GM12865 (cell line): ENCODE measurements at regions not wholly inside any gene's neighbourhood (a gene's known extent, or its start where the extent isn't known, plus 50 kb on each side); places are given as distances from the start of the nearest gene placed in this dataset.
"Not testable (repeated sequence)": the region's sequence is repeated elsewhere in the genome, so short reads cannot be mapped to it uniquely, and the experiment has no call there.

Source experiments
- DNase-seq: peaks from one replicate; pipeline ENCODE4 v3.0.0; 2010; ENCODE audit warnings: low read depth
- H3K4me3 ChIP-seq: 2 replicates; pipeline ENCODE4 v1.5.1; 2011; ENCODE audit warnings: mild to moderate bottlenecking, low read depth, low read length, control low read depth
- CTCF ChIP-seq: IDR thresholded peaks from 2 replicates; pipeline ENCODE4 v1.5.1; 2011; ENCODE audit warnings: low read length, control low read depth, low read depth, inconsistent platforms; ENCODE audit not compliant: insufficient read depth; ENCODE audit errors: missing control alignments

GRCh38 chr10:52390388-52390787 lies 76.3 kb downstream of the DKK1 start:
- no peak for TF ChIP-seq CTCF
- H3K4me3 ChIP-seq, result no peak overlapping the region
- DNase-seq, result no peak

GRCh38 chr10:52391927-52392602 lies 78.0 kb downstream of the DKK1 start:
- no peak for TF ChIP-seq CTCF
- DNase-seq, result no peak
- H3K4me3 ChIP-seq, result no peak overlapping the region

- TF ChIP-seq CTCF, result no peak
- H3K4me3 ChIP-seq, result no peak overlapping the region
- no peak for DNase-seq
Measured at GRCh38 chr10:52394246-52394645, 80.2 kb downstream of the DKK1 start.

- no peak overlapping the region for H3K4me3 ChIP-seq
- DNase-seq, result no peak
- TF ChIP-seq CTCF, result no peak
Measured at GRCh38 chr10:52400562-52400961, 86.5 kb downstream of the DKK1 start.

GRCh38 chr10:52403801-52404200 lies 89.7 kb downstream of the DKK1 start:
- H3K4me3 ChIP-seq, DNase-seq: not testable (repeated sequence)

GRCh38 chr10:52409195-52409594 lies 95.1 kb downstream of the DKK1 start:
- TF ChIP-seq CTCF, result no peak
- H3K4me3 ChIP-seq, result no peak overlapping the region
- DNase-seq, result no peak

- no peak for DNase-seq
- H3K4me3 ChIP-seq, result no peak overlapping the region
- no peak for TF ChIP-seq CTCF
Measured at GRCh38 chr10:52409928-52410327, 95.8 kb downstream of the DKK1 start.

- TF ChIP-seq CTCF, result no peak
- H3K4me3 ChIP-seq, result no peak overlapping the region
Measured at GRCh38 chr10:52410916-52411315, 96.8 kb downstream of the DKK1 start.

More at GRCh38 chr10:52410916-52411315, 96.8 kb downstream of the DKK1 start:
- no peak for DNase-seq
